SK-N-SH treated with all-trans-retinoic acid at 6 μM for 48 hours (cell line): ENCODE measurements at regions not wholly inside any gene's neighbourhood (a gene's known extent, or its start where the extent isn't known, plus 50 kb on each side); places are given as distances from the start of the nearest gene placed in this dataset.

Experiments used
- ATAC-seq: fragments of 200-7000 bp; cut with Tn5 transposase; 3 replicates; pipeline ENCODE4 v1.9.1; 2020; ENCODE audit warnings: mild to moderate bottlenecking, moderate library complexity
- CREB5 ChIP-seq: fragments of 250-450 bp; sonication (Bioruptor Pico); IDR thresholded peaks from 2 replicates; pipeline ENCODE4 v1.5.1; 2020; ENCODE audit warnings: low read depth, mild to moderate bottlenecking, moderate library complexity
- CSDC2 ChIP-seq: fragments of 250-450 bp; sonication (Bioruptor Pico); IDR thresholded peaks from 2 replicates; pipeline ENCODE4 v1.5.0; 2020; ENCODE audit warnings: mild to moderate bottlenecking, moderate library complexity
- GLIS3 ChIP-seq: fragments of 250-450 bp; sonication (Bioruptor Pico); IDR thresholded peaks from 2 replicates; pipeline ENCODE4 v1.5.0; 2020; ENCODE audit warnings: mild to moderate bottlenecking, moderate library complexity
- ISL1 ChIP-seq: fragments of 250-450 bp; sonication (Bioruptor Pico); IDR thresholded peaks from 2 replicates; pipeline ENCODE4 v2.1.2; 2022; ENCODE audit warnings: mild to moderate bottlenecking, moderate library complexity
- OSR1 ChIP-seq: fragments of 250-450 bp; sonication (Bioruptor Pico); IDR thresholded peaks from 2 replicates; pipeline ENCODE4 v1.8.0; 2022; ENCODE audit warnings: moderate library complexity, mild to moderate bottlenecking, inconsistent platforms
- POU6F1 ChIP-seq: fragments of 250-450 bp; sonication (Bioruptor Pico); IDR thresholded peaks from 2 replicates; pipeline ENCODE4 v1.8.0; 2021; ENCODE audit warnings: low read depth, mild to moderate bottlenecking, moderate library complexity, borderline replicate concordance
- PPARA ChIP-seq: fragments of 250-450 bp; sonication (Bioruptor Pico); IDR thresholded peaks from 2 replicates; pipeline ENCODE4 v1.5.0; 2020; ENCODE audit warnings: mild to moderate bottlenecking, borderline replicate concordance
- RARB ChIP-seq: fragments of 250-450 bp; sonication (Bioruptor Pico); IDR thresholded peaks from 2 replicates; pipeline ENCODE4 v1.8.0; 2021; ENCODE audit warnings: mild to moderate bottlenecking, moderate library complexity
- SNAI2 ChIP-seq: fragments of 250-450 bp; sonication (Bioruptor Pico); IDR thresholded peaks from 2 replicates; pipeline ENCODE4 v1.5.0; 2020; ENCODE audit warnings: mild to moderate bottlenecking, moderate library complexity
- TCF4 ChIP-seq: fragments of 250-450 bp; sonication (Bioruptor Pico); IDR thresholded peaks from 2 replicates; pipeline ENCODE4 v1.8.0; 2021; ENCODE audit warnings: mild to moderate bottlenecking, moderate library complexity, borderline replicate concordance
- TSHZ2 ChIP-seq: fragments of 250-450 bp; sonication (Bioruptor Pico); IDR thresholded peaks from 2 replicates; pipeline ENCODE4 v1.5.0; 2020; ENCODE audit warnings: mild to moderate bottlenecking, moderate library complexity
- ZC3H10 ChIP-seq: fragments of 250-450 bp; sonication (Bioruptor Pico); IDR thresholded peaks from 2 replicates; pipeline ENCODE4 v1.5.1; 2021; ENCODE audit warnings: mild to moderate bottlenecking, moderate library complexity
- ZFP3 ChIP-seq: fragments of 250-450 bp; sonication (Bioruptor Pico); IDR thresholded peaks from 2 replicates; pipeline ENCODE4 v1.5.0; 2020; ENCODE audit warnings: mild to moderate bottlenecking, moderate library complexity
- ZFP30 ChIP-seq: fragments of 450-650 bp; formaldehyde crosslinking; IDR thresholded peaks from 2 replicates; pipeline ENCODE4 v1.5.0; 2022; ENCODE audit warnings: mild to moderate bottlenecking, moderate library complexity
- ZNF565 ChIP-seq: fragments of 450-650 bp; formaldehyde crosslinking; conservative IDR thresholded peaks from 2 replicates; pipeline ENCODE4 v1.5.0; 2020; ENCODE audit warnings: low read depth, mild to moderate bottlenecking, moderate library complexity
- ZNF70 ChIP-seq: fragments of 450-650 bp; formaldehyde crosslinking; IDR thresholded peaks from 2 replicates; pipeline ENCODE4 v1.5.0; 2020; ENCODE audit warnings: mild to moderate bottlenecking, moderate library complexity
- ZNF8 ChIP-seq: fragments of 450-650 bp; formaldehyde crosslinking; IDR thresholded peaks from 2 replicates; pipeline ENCODE4 v1.5.0; 2020; ENCODE audit warnings: mild to moderate bottlenecking, moderate library complexity
- TF ChIP-seq, protein P1 (sequence below): fragments of 250-450 bp; sonication (Bioruptor Pico); IDR thresholded peaks from 2 replicates; pipeline ENCODE4 v1.8.0; 2020; ENCODE audit warnings: mild to moderate bottlenecking, moderate library complexity, borderline replicate concordance

DNA sequence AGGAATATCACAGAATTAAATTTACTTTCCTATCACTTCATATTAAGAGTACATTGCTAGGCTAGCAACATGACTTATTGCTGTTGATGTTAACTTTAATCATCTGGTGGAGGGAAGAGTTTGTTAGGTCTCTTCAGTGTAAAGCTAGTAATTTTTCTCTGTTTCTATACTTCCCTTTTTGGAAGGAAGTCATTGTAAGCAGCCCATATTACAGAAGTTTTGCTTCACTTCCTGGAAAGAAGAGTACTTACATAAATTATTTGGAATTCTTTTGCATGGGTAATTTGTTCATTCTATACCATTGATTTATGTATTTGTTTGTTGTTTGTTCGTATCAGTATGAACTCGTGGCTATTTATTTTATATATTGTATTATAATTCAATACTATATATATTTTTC, 405.2 kb downstream of the RFPL4B start:
- no peak for ATAC-seq
- no peak for TF ChIP-seq ZFP3
- TF ChIP-seq ISL1 (CRISPR knock-in tag): no peak
- TF ChIP-seq ZC3H10 (CRISPR knock-in tag): no peak
- no peak for TF ChIP-seq CSDC2 (CRISPR knock-in tag)
- TF ChIP-seq TCF4: no peak
- TF ChIP-seq POU6F1 (CRISPR knock-in tag): no peak
- no peak for TF ChIP-seq ZNF565 (CRISPR knock-in tag)
- TF ChIP-seq ZNF70 (CRISPR knock-in tag): no peak
- no peak for TF ChIP-seq RARB (CRISPR knock-in tag)
- TF ChIP-seq TSHZ2: no peak
- no peak for TF ChIP-seq ZFP30 (CRISPR knock-in tag)
- TF ChIP-seq OSR1 (CRISPR knock-in tag): no peak
- no peak for TF ChIP-seq PPARA (CRISPR knock-in tag)
- TF ChIP-seq CREB5 (CRISPR knock-in tag): no peak
- no peak for TF ChIP-seq GLIS3

- no peak for ATAC-seq
These were observed 405.7 kb downstream of the RFPL4B start for GRCh38 chr6:112752791-112753190.

More at GRCh38 chr6:112752791-112753190, 405.7 kb downstream of the RFPL4B start:
- no peak for TF ChIP-seq CREB5 (CRISPR knock-in tag)
- TF ChIP-seq TSHZ2: no peak
- no peak for TF ChIP-seq ZNF70 (CRISPR knock-in tag)
- TF ChIP-seq CSDC2 (CRISPR knock-in tag): no peak
- no peak for TF ChIP-seq RARB (CRISPR knock-in tag)
- TF ChIP-seq OSR1 (CRISPR knock-in tag): no peak
- TF ChIP-seq, protein P1, sequence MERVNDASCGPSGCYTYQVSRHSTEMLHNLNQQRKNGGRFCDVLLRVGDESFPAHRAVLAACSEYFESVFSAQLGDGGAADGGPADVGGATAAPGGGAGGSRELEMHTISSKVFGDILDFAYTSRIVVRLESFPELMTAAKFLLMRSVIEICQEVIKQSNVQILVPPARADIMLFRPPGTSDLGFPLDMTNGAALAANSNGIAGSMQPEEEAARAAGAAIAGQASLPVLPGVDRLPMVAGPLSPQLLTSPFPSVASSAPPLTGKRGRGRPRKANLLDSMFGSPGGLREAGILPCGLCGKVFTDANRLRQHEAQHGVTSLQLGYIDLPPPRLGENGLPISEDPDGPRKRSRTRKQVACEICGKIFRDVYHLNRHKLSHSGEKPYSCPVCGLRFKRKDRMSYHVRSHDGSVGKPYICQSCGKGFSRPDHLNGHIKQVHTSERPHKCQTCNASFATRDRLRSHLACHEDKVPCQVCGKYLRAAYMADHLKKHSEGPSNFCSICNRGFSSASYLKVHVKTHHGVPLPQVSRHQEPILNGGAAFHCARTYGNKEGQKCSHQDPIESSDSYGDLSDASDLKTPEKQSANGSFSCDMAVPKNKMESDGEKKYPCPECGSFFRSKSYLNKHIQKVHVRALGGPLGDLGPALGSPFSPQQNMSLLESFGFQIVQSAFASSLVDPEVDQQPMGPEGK (CRISPR knock-in tag): no peak
- TF ChIP-seq SNAI2 (CRISPR knock-in tag): no peak
- no peak for TF ChIP-seq ZNF8 (CRISPR knock-in tag)
- TF ChIP-seq ZFP30 (CRISPR knock-in tag): no peak
- no peak for TF ChIP-seq ISL1 (CRISPR knock-in tag)
- TF ChIP-seq POU6F1 (CRISPR knock-in tag): no peak
- no peak for TF ChIP-seq ZFP3
- no peak for TF ChIP-seq PPARA (CRISPR knock-in tag)
- no peak for TF ChIP-seq GLIS3
